ENCODE measurements at regions not wholly inside any gene's neighbourhood (a gene's known extent, or its start where the extent isn't known, plus 50 kb on each side); places are given as distances from the start of the nearest gene placed in this dataset.

DNA sequence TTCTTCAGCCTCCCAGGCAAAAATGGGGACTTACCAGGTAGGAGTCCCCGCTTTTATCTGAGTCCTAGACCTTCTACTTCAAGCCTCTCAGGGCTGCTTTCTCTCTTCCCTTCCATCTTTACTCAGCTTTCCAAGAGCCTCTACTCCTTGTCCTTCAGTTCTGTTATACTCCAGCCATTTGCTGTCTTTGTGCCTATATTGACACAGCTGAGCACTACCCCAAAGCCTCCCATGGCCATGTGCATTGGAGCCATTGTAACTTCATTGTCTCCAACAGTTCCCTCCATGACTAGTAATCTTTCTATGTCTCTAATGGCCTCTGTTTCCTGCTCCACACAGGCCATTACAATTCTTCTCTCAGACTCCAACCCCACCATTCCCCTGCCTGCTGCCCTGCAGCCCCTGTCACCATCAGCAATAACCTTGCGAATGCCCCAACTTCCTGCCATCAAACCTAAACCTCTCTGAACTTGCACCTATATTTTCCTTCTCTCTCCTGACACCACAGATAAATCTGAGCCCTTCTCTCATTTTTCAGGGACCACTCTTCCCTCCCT is 77.9 kb upstream of the ADPGK start:
- TF ChIP-seq, protein P1, sequence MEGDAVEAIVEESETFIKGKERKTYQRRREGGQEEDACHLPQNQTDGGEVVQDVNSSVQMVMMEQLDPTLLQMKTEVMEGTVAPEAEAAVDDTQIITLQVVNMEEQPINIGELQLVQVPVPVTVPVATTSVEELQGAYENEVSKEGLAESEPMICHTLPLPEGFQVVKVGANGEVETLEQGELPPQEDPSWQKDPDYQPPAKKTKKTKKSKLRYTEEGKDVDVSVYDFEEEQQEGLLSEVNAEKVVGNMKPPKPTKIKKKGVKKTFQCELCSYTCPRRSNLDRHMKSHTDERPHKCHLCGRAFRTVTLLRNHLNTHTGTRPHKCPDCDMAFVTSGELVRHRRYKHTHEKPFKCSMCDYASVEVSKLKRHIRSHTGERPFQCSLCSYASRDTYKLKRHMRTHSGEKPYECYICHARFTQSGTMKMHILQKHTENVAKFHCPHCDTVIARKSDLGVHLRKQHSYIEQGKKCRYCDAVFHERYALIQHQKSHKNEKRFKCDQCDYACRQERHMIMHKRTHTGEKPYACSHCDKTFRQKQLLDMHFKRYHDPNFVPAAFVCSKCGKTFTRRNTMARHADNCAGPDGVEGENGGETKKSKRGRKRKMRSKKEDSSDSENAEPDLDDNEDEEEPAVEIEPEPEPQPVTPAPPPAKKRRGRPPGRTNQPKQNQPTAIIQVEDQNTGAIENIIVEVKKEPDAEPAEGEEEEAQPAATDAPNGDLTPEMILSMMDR (IDR thresholded peaks at IDR 0.05) = no peak
- TF ChIP-seq POLR2AphosphoS5 (IDR thresholded peaks at IDR 0.05; ENCODE audit: insufficient read depth in 1 of 2, low read depth in 1 of 2) = no peak
